Sigmoid colon (tissue), 4 donors: ENCODE measurements at regions not wholly inside any gene's neighbourhood (a gene's known extent, or its start where the extent isn't known, plus 50 kb on each side); places are given as distances from the start of the nearest gene placed in this dataset.

Source experiments
- EP300 ChIP-seq, 4 donors: sonication (generic); formaldehyde crosslinking; IDR thresholded peaks; one replicate each; pipeline ENCODE4 v1.6.1; 2017; ENCODE audit warnings: antibody characterized with exemption in 4 of 4
- POLR2A ChIP-seq, 2 donors: fragments of 450-650 bp; IDR thresholded peaks; one replicate each; pipeline ENCODE4 v1.6.1; 2016; ENCODE audit warnings: antibody characterized with exemption in 2 of 2, mild to moderate bottlenecking in 2 of 2, moderate library complexity in 2 of 2
- POLR2AphosphoS5 ChIP-seq, 4 donors: sonication (generic); formaldehyde crosslinking; IDR thresholded peaks; one replicate each; pipeline ENCODE4 v1.6.1; 2017; ENCODE audit warnings: antibody characterized with exemption in 4 of 4
- TF ChIP-seq, protein P1 (sequence below), 4 experiments: fragments of 450-650 bp in 3 of 4; fragments of 200-600 bp in 1 of 4; IDR thresholded peaks; one replicate each; pipeline ENCODE4 v1.5.1; 2016 to 2019; ENCODE audit warnings: antibody characterized with exemption in 4 of 4, mild to moderate bottlenecking in 3 of 4, moderate library complexity in 2 of 4

- TF ChIP-seq, protein P1, sequence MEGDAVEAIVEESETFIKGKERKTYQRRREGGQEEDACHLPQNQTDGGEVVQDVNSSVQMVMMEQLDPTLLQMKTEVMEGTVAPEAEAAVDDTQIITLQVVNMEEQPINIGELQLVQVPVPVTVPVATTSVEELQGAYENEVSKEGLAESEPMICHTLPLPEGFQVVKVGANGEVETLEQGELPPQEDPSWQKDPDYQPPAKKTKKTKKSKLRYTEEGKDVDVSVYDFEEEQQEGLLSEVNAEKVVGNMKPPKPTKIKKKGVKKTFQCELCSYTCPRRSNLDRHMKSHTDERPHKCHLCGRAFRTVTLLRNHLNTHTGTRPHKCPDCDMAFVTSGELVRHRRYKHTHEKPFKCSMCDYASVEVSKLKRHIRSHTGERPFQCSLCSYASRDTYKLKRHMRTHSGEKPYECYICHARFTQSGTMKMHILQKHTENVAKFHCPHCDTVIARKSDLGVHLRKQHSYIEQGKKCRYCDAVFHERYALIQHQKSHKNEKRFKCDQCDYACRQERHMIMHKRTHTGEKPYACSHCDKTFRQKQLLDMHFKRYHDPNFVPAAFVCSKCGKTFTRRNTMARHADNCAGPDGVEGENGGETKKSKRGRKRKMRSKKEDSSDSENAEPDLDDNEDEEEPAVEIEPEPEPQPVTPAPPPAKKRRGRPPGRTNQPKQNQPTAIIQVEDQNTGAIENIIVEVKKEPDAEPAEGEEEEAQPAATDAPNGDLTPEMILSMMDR (IDR thresholded peaks at IDR 0.05): no peak
- no peak for TF ChIP-seq POLR2AphosphoS5 (IDR thresholded peaks at IDR 0.05)
- no peak for TF ChIP-seq POLR2A (IDR thresholded peaks at IDR 0.05)
- TF ChIP-seq EP300 (IDR thresholded peaks at IDR 0.05): no peak
Observed at GRCh38 chr18:27377251-27377650, 192.1 kb upstream of the CHST9 start.
